IPS-NIHi7 (cell line): ENCODE measurements at regions not wholly inside any gene's neighbourhood (a gene's known extent, or its start where the extent isn't known, plus 50 kb on each side); places are given as distances from the start of the nearest gene placed in this dataset.
A peak's percentile ranks its signal among the peaks of the same experiment; 100 is the strongest.
"Not testable (repeated sequence)": the region's sequence is repeated elsewhere in the genome, so short reads cannot be mapped to it uniquely, and the experiment has no call there.

Experiments used
- DNase-seq: peaks from one replicate; pipeline ENCODE4 v3.0.0; 2012; ENCODE audit warnings: mixed read lengths; ENCODE audit errors: extremely low spot score

GRCh38 chr20:40279390-40279789, 409.6 kb downstream of the MAFB start:
- peak; percentile 52 for DNase-seq

GRCh38 chr20:40278673-40279072, 410.4 kb downstream of the MAFB start:
- DNase-seq = no peak

DNA sequence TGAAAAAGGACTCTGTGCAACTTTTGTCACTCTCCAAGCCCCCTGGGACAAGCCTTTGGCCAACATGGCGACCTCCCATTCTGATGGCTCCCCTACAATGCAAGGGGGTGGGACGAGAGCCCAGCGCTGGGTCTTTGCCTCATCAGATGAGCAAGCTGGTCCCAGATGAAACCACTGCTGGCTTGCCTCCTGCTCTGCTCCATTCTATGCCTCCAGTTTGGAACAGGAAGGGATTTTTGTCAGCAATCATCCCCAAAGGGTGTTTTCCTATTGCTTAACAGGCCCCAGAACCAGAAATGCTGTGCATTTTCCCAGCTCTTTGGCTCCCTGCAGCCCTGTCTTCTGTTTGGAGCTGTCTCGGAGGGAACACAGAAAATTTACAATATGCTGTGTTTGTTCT, 412.7 kb downstream of the MAFB start:
- DNase-seq = no peak

DNA sequence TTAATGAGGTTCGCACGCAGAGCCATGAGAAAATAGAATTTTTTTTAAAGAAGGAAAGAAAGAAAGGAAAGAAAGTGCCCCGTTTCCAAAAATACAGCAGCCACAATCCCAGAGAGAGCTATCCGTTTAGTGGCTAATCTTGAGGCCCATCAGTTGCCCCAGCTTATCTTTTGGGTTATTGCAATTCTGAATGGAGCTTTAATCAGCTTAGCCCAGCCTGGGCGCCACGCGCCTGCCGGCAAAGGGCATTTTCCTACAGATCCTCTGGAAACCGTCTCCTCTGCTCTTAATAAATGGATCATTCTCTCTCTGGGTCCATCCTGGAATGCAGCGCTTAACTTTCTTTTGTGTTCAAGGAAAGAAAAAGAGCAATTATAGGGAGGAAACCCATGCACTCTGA, 413.3 kb downstream of the MAFB start:
- DNase-seq = no peak

DNA sequence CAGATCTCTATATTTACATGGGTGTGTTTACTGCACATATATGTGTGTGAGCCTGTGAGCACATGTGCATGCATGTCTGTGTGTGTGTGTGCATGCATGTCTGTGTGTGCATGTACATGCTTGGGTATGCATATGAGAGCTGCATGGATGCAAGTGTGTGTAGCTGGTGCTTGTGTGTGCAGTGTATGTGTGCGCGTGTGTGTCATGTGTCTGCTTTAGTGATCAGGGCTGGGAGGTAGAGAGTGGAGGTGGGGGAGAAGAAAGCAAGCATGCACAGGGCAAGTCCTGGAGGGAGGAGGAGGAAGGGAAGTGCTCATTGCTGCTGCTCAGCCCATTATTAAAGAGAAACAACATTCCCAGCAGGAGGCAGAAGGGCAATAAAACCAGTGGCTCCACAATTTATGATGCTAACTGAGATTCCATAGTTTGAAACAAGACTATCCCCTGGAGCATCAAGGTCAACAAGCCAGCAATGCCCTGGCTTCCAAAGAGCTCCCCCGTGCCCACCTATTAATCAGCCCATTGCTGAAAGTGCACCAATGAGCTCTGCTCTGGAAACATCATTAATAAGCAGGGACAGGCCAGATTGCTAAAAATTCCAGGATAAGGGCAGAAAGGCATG, 414.0 kb downstream of the MAFB start:
- no peak for DNase-seq

DNA sequence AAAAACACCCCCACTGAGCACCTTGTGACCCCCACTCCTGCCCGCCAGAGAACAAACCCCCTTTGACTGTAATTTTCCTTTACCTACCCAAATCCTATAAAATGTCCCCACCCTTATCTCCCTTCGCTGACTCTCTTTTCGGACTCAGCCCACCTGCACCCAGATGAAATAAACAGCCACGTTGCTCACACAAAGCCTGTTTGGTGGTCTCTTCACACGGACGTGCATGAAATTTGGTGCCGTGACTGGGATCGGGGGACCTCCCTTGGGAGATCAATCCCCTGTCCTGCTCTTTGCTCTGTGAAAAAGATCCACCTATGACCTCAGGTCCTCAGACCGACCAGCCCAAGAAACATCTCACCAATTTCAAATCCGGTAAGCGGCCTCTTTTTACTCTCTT, 419.8 kb downstream of the MAFB start:
- DNase-seq = not testable (repeated sequence)

- DNase-seq = peak; percentile 18
Measured at GRCh38 chr20:40268321-40269075, 420.5 kb downstream of the MAFB start.

GRCh38 chr20:40265825-40266533, 423.1 kb downstream of the MAFB start:
- DNase-seq = peak; percentile 35

DNA sequence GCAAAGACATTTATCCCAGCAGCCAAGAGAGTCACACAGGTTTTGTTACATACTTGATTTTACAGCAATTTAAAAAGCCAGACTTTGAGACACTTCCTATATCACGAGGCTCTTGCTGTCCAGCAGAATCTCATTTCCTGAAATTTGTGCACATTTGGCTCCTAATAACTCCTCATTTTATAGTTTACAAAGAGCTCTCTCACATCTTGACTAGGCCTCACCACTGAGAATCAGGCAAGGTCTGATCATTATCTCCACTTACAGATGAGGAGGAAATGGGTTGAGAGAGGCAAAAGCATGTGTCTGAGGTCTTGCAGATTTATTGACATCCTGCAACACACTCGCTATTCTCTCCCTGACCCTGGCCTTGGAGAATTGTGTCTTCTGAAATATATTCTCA, 426.8 kb downstream of the MAFB start:
- no peak for DNase-seq

GRCh38 chr20:40258931-40259330, 430.1 kb downstream of the MAFB start:
- no peak for DNase-seq

GRCh38 chr20:40257763-40258162, 431.3 kb downstream of the MAFB start:
- DNase-seq = no peak

- no peak for DNase-seq
Measured at GRCh38 chr20:40255365-40255764, 433.7 kb downstream of the MAFB start.

DNA sequence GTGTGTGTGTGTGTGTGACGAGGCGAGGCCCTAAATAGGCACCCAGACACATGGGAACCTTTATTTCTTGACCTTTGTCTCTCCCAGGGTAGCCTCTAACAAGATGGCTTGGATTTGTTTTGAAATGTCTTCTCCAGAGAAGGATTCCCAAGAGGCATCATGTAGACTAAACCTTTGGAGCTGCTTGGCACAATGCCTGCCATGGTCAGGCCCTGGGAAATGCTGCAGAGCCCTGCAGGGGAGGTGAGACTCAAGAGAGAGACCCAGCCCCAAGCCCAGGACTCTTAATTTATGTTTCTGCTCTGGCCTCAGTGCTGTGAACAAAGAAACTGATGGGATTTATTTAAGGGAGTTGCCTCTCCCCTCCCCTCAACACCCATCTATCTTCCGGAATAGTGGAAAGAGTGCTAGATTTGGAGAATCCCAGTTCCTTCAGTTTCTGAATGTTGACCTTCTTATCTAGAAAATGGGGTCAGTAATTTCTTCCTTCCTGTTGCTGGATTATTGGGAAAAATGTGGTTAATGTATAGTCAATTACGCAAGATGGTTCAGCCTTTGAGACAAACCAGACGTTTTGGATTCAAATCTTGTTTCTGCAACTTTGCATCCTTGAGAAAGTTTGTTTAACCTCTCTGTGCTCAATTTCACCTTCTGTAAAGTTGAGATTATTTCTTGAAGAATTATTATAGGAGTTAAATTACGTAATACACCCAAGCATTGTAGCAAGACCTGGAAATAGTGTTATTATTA, 434.8 kb downstream of the MAFB start:
- DNase-seq = no peak

- DNase-seq = peak; percentile 71
Measured at GRCh38 chr20:40251284-40251932, 437.6 kb downstream of the MAFB start.

DNA sequence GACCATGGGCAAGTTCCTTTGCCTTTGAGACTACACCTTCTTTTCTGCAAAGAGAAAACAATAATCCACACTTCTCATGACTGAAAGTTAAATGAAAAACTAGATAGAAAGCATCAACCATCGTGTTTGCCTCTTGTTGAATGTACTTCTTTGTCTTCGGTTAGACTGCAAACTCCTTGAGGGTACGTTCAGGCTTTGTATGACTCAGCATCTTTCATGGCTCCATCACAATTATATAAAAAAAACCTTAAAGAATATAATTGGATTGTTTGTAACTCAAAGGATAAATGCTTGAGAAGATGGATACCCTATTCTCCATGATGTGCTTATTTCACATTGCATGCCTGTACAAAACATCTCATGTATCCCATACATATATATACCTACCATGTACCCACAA, 439.2 kb downstream of the MAFB start:
- DNase-seq = no peak

- no peak for DNase-seq
Measured at GRCh38 chr20:40245829-40246228, 443.2 kb downstream of the MAFB start.

- DNase-seq = no peak
Measured at GRCh38 chr20:40244286-40244685, 444.8 kb downstream of the MAFB start.

- no peak for DNase-seq
Measured at GRCh38 chr20:40241596-40242343, 447.3 kb downstream of the MAFB start.

DNA sequence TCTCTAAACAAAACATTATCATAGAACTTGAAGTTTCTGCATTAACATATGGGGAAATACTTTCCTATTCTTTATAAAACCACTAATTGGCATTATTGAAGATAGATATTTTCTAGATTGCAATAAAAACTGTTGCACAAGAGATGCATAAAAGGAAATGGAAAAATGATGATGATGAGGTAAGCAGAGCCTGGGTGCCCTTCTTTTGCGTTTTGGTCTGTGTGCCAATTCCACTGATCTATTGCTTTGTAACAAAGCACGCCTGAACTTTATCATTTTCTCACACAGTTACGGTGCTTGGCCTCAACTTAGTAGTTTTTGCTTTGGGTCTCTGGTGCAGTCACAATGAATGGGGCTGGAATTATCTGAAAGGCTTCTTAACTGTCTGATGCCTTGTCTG, 450.5 kb downstream of the MAFB start:
- DNase-seq = no peak

DNA sequence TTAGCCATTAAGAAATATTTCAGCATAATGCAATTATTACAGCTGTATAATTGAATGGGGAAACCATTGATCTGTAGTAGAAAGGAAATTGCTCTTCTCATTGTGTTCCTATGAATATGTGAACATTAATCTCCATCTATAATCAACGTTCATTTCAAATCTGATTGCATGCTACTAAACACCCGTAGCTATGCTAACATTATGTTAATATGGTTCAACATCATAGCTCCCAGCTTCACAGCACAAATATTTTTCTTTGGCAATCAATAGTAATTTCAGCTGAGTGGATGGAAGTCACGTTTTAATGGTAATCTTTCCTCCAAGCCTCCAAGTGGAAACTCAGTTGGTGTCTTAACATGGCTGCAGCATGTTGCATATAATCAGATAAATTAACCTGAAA, 454.4 kb downstream of the MAFB start:
- DNase-seq = no peak

DNA sequence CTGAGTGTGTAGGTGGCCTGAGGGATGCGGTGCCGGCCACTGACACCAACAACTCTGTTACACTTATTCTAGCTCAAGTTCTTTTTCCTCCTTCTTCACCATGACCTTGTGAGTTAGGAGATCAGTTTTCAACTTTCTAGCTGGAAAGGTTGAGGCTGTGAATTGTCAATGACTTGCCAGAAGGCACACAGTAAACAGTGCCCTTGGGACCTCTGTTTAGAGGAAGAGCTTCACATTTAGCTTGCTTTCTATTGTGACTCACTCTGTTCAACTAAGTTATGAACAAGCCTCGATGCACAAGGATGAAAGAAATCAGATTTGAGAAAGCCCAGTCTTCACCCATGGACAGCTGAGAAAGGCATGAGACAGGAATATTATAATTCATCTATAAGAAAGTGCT, 455.6 kb downstream of the MAFB start:
- DNase-seq = no peak
